CD4-positive, alpha-beta memory T cell (primary cell): ENCODE measurements at regions not wholly inside any gene's neighbourhood (a gene's known extent, or its start where the extent isn't known, plus 50 kb on each side); places are given as distances from the start of the nearest gene placed in this dataset.
"Not testable (repeated sequence)": the region's sequence is repeated elsewhere in the genome, so short reads cannot be mapped to it uniquely, and the experiment has no call there.

Source experiments
- CTCF ChIA-PET: fragments of 350-600 bp; sonication (Branson Sonifier 250); formaldehyde crosslinking; loops from one replicate; lab custom pipeline; 2021; ENCODE audit warnings: inconsistent platforms; ENCODE audit not compliant: partially characterized antibody; lab: Charles Lee
- POLR2A ChIA-PET: fragments of 350-600 bp; sonication (Branson Sonifier 250); formaldehyde crosslinking; loops from one replicate; lab custom pipeline; 2021; ENCODE audit not compliant: partially characterized antibody; lab: Charles Lee
- DNase-seq, 5 donors: peaks; one replicate each; pipeline versions ENCODE4 v3.0.0 to v3.0.0-alpha.2; 2020 to 2022; ENCODE audit warnings: mixed read lengths in 1 of 5
- H3K27ac ChIP-seq: one replicate; pipeline ENCODE4 v1.7.0; 2013; ENCODE audit warnings: low read depth, low read length
- H3K27me3 ChIP-seq: 2 replicates; pipeline ENCODE4 v1.7.0; 2013; ENCODE audit warnings: mild to moderate bottlenecking, low read length, moderate library complexity; ENCODE audit not compliant: insufficient read depth
- H3K36me3 ChIP-seq: 2 replicates; pipeline ENCODE4 v1.7.0; 2013; ENCODE audit warnings: mild to moderate bottlenecking, low read length, moderate library complexity; ENCODE audit not compliant: insufficient read depth
- H3K4me1 ChIP-seq: 2 replicates; pipeline ENCODE4 v1.7.0; 2013; ENCODE audit warnings: mild to moderate bottlenecking, low read length, moderate library complexity; ENCODE audit not compliant: insufficient read depth
- H3K4me3 ChIP-seq, 2 donors: one replicate each; pipeline ENCODE4 v1.7.0; 2013; ENCODE audit warnings: low read length in 2 of 2, mild to moderate bottlenecking in 1 of 2
- H3K9me3 ChIP-seq, 2 donors: one replicate each; pipeline ENCODE4 v1.7.0; 2013; ENCODE audit warnings: low read length in 2 of 2, control low read depth in 1 of 2; ENCODE audit not compliant: control insufficient read depth in 1 of 2
- H3K27ac Mint-ChIP-seq, 7 donors: one replicate each; pipeline ENCODE4 v1.8.0; 2020 to 2021; ENCODE audit warnings: mixed read lengths in 7 of 7, mild to moderate bottlenecking in 6 of 7, inconsistent platforms in 3 of 7, moderate library complexity in 3 of 7
- H3K27me3 Mint-ChIP-seq, 2 donors: one replicate each; pipeline ENCODE4 v1.8.0; 2020 to 2021; ENCODE audit warnings: mixed read lengths in 2 of 2
- H3K36me3 Mint-ChIP-seq, 2 donors: one replicate each; pipeline ENCODE4 v1.8.0; 2020 to 2021; ENCODE audit warnings: mixed read lengths in 2 of 2, inconsistent platforms in 1 of 2, mild to moderate bottlenecking in 1 of 2
- H3K4me1 Mint-ChIP-seq, 4 donors: one replicate each; pipeline ENCODE4 v1.8.0; 2020 to 2021; ENCODE audit warnings: mixed read lengths in 4 of 4, mild to moderate bottlenecking in 1 of 4
- H3K4me3 Mint-ChIP-seq, 8 donors: one replicate each; pipeline ENCODE4 v1.8.0; 2020 to 2021; ENCODE audit warnings: mixed read lengths in 8 of 8, mild to moderate bottlenecking in 7 of 8, moderate library complexity in 6 of 8, inconsistent platforms in 3 of 8
- H3K9me3 Mint-ChIP-seq, 8 donors: one replicate each; pipeline ENCODE4 v1.8.0; 2020 to 2021; ENCODE audit warnings: mixed read lengths in 8 of 8, mild to moderate bottlenecking in 5 of 8, inconsistent platforms in 3 of 8, moderate library complexity in 1 of 8
- intact Hi-C: fragments of 100-400 bp; cut with micrococcal nuclease; formaldehyde crosslinking; loops from one replicate; pipeline ENCODE4 v1.15.1; 2023

DNA sequence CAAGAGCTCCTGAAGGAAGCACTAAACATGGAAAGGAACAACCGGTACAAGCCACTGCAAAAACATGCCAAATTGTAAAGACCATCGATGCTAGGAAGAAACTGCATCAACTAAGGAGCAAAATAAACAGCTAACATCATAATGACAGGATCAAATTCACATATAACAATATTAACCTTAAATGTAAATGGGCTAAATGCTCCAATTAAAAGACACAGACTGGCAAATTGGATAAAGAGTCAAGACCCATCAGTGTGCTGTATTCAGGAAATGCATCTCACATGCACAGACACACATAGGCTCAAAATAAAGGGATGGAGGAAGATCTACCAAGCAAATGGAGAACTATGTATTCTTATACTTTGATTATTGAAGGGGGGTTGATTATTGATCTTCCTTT is 156.6 kb upstream of the NAMPT start:
- H3K27ac Mint-ChIP-seq, intact Hi-C loops: not testable (repeated sequence)
- peaks cover 8 to 20% of the 10 kb centered on the region in 2 donors for H3K27me3 Mint-ChIP-seq

DNA sequence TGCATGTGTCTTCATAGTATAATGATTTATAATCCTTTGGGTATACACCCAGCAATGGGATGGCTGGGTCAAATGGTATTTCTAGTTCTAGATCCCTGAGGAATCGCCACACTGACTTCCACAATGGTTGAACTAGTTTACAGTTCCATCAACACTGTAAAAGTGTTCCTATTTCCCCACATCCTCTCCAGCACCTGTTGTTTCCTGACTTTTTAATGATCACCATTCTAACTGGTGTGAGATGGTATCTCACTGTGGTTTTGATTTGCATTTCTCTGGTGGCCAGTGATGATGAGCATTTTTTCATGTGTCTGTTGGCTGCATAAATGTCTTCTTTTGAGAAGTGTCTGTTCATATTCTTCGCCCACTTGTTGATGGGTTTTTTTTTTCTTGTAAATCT is 152.2 kb upstream of the NAMPT start:
- H3K4me3 ChIP-seq, H3K36me3 ChIP-seq, H3K9me3 ChIP-seq, H3K27ac ChIP-seq, H3K27ac Mint-ChIP-seq, POLR2A ChIA-PET, DNase-seq, intact Hi-C loops, H3K4me3 Mint-ChIP-seq, CTCF ChIA-PET, H3K4me1 Mint-ChIP-seq, H3K36me3 Mint-ChIP-seq, H3K27me3 ChIP-seq, H3K4me1 ChIP-seq: not testable (repeated sequence)
- Mint-ChIP-seq H3K27me3 (peaks cover 4 to 21% of the 10 kb centered on the region in 2 donors), H3K9me3 (peaks cover 0 to 16% (median 3%) of the 10 kb centered on the region in 8 donors)

More for the DNA sequence above, 156.6 kb upstream of the NAMPT start:
- H3K4me3 ChIP-seq, H3K4me1 ChIP-seq, H3K4me1 Mint-ChIP-seq, POLR2A ChIA-PET, H3K36me3 ChIP-seq, H3K27ac ChIP-seq, H3K36me3 Mint-ChIP-seq, H3K27me3 ChIP-seq, H3K4me3 Mint-ChIP-seq, DNase-seq, H3K9me3 ChIP-seq, CTCF ChIA-PET: not testable (repeated sequence)
- H3K9me3 Mint-ChIP-seq = peaks cover 0 to 19% (median 3%) of the 10 kb centered on the region in 8 donors

DNA sequence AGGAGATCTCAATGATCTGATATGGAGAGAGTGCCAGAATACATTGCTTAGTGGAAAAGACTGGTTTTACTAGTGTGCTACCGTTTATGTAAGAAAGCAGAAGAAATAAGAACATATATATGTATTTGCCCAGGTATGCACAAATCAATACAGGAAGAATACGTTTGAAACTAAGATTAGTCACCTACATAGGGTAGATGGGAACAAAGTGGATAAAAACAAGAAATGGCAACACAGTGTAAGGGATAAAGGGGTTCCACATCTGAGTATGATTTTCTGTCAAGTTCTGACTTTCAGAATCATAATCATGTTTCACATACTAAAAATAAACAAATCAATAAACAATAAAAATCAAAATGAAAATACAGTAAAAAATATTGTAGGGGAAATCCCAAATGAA is 148.6 kb upstream of the NAMPT start:
- H3K4me3 Mint-ChIP-seq = no peak overlapping the region
- H3K36me3 Mint-ChIP-seq = no peaks in the 10 kb centered on the region
- H3K27me3 ChIP-seq = no peaks in the 10 kb centered on the region
- intact Hi-C loops = no loop called here
- no peak overlapping the region for H3K27ac Mint-ChIP-seq
- H3K27ac ChIP-seq = no peak overlapping the region
- DNase-seq = no peak
- peaks cover 3 to 7% of the 10 kb centered on the region in 2 donors for H3K27me3 Mint-ChIP-seq
- POLR2A ChIA-PET = no interaction called here
- no peaks in the 10 kb centered on the region for H3K4me1 ChIP-seq
- CTCF ChIA-PET = no interaction called here
- peaks cover 0 to 12% (median under 1%) of the 10 kb centered on the region in 8 donors for H3K9me3 Mint-ChIP-seq
- no peaks in the 10 kb centered on the region for H3K4me1 Mint-ChIP-seq
- no peaks in the 10 kb centered on the region for H3K36me3 ChIP-seq
- no peaks in the 10 kb centered on the region for H3K9me3 ChIP-seq
- no peak overlapping the region for H3K4me3 ChIP-seq

DNA sequence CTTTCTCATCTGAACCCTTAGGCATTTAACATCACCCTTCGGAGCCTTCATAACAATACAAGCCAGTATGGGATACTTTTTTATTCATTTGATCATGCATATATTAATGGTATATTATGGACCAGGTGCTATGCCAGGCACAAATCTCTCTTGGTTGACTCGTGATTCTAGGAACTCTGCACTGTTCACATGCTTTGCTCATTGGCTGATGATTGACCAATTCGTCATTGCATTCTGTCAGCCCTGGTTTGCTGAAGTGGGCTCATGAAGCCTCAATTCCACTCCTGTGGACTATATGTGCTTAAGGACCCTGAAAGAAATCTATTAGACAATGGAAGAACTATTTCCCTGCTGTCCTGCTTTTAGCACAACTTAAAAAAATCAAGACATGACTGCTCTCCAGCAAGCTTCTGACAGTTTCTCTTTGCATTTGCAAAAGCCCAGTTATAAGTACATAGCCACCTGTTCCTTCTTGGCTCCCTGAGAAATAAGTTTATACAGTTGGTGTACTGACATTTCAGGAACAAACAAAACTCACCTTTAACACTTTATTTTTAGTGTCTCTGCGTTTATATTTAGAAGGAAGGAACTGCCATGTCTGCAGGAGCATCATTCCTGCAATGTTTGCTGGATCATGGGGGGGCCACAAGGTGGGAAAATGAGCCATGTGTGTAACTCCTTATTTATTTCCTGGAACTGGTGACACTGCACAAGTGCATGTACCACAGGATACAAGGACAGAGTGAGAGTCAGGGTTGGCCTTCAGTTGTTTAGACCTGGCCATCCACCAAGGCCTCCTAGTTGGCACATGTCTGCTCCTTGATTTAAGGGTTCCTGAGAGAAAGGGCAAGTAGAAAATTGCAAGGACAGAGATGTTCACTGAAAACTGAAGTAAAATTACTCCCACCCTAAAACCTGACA is 146.0 kb upstream of the NAMPT start:
- H3K27me3 Mint-ChIP-seq = peaks cover 3 to 7% of the 10 kb centered on the region in 2 donors
- H3K27ac Mint-ChIP-seq = no peak overlapping the region
- CTCF ChIA-PET = no interaction called here

DNA sequence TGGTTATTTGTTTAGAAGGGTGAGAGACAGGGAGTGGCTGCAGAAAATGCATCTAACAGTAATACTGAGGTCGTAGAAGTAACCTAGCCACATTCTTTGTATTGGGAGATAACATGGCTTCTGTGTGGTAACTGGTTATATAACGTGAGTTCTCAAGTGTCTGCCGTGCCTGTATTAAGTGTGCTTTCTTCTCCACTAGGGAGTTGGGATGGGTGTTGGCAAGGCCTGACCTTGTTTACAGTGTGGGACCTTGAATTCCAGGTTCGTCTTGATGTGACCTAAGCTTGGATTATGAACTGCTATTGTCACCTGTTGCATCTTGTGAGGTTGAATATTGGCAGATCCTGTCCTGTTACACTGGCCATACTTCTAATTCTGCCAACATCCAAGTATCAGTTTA is 145.3 kb upstream of the NAMPT start:
- H3K9me3 Mint-ChIP-seq = no peaks in the 10 kb centered on the region
- DNase-seq = no peak
- Histone ChIP-seq H3K9me3 (no peaks in the 10 kb centered on the region), H3K36me3 (no peaks in the 10 kb centered on the region), H3K4me3 (no peak overlapping the region), H3K4me1 (peaks cover 4% of the 10 kb centered on the region), H3K27ac (no peak overlapping the region), H3K27me3 (no peaks in the 10 kb centered on the region)
- H3K4me1 Mint-ChIP-seq = peaks cover under 1 to 4% (median 2%) of the 10 kb centered on the region in 4 donors
- H3K27me3 Mint-ChIP-seq = peaks cover 3 to 7% of the 10 kb centered on the region in 2 donors
- H3K27ac Mint-ChIP-seq = no peak overlapping the region
- no peaks in the 10 kb centered on the region for H3K36me3 Mint-ChIP-seq
- no peak overlapping the region for H3K4me3 Mint-ChIP-seq
- CTCF ChIA-PET = no interaction called here
- POLR2A ChIA-PET = no interaction called here
- intact Hi-C loops = no loop called here

More for the DNA sequence above, 146.0 kb upstream of the NAMPT start:
- Mint-ChIP-seq H3K4me1 (no peaks in the 10 kb centered on the region), H3K36me3 (no peaks in the 10 kb centered on the region), H3K4me3 (no peak overlapping the region), H3K9me3 (no peaks in the 10 kb centered on the region)
- H3K4me3 ChIP-seq = no peak overlapping the region
- POLR2A ChIA-PET = no interaction called here
- H3K9me3 ChIP-seq = no peaks in the 10 kb centered on the region
- DNase-seq = no peak
- intact Hi-C loops = no loop called here
- H3K27me3 ChIP-seq = no peaks in the 10 kb centered on the region
- H3K27ac ChIP-seq = no peak overlapping the region
- no peaks in the 10 kb centered on the region for H3K4me1 ChIP-seq
- no peaks in the 10 kb centered on the region for H3K36me3 ChIP-seq

DNA sequence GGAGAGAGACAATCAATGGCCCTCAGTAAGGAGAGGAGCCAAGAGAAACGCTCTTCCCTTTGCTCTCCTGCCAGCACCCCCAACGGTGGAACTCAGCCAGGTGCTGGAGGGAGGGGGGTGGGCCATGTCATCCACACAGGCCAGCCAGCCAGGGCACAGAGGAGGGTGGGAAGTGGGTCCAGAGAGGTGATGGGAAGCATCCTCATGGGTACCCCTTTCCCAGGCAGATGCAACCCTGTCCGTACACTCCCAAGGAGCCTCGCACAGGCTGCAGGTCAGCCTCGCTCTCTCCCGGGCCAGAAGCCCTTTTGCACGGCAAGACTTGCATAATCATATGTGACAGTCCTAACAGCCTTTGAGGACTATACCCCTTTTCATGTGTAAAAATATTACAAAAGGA is 142.0 kb upstream of the NAMPT start:
- POLR2A ChIA-PET = no interaction called here
- DNase-seq = no peak
- Mint-ChIP-seq H3K27me3 (peaks cover 2% of the 10 kb centered on the region in 2 donors), H3K36me3 (no peaks in the 10 kb centered on the region), H3K27ac (no peak overlapping the region), H3K4me1 (peaks cover 7 to 12% (median 10%) of the 10 kb centered on the region in 4 donors), H3K9me3 (no peaks in the 10 kb centered on the region), H3K4me3 (no peak overlapping the region)
- H3K27me3 ChIP-seq = no peaks in the 10 kb centered on the region
- H3K9me3 ChIP-seq = no peaks in the 10 kb centered on the region
- intact Hi-C loops = no loop called here
- peaks cover 12% of the 10 kb centered on the region for H3K4me1 ChIP-seq
- H3K27ac ChIP-seq = no peak overlapping the region
- H3K4me3 ChIP-seq = no peak overlapping the region
- H3K36me3 ChIP-seq = no peaks in the 10 kb centered on the region
- CTCF ChIA-PET = no interaction called here

DNA sequence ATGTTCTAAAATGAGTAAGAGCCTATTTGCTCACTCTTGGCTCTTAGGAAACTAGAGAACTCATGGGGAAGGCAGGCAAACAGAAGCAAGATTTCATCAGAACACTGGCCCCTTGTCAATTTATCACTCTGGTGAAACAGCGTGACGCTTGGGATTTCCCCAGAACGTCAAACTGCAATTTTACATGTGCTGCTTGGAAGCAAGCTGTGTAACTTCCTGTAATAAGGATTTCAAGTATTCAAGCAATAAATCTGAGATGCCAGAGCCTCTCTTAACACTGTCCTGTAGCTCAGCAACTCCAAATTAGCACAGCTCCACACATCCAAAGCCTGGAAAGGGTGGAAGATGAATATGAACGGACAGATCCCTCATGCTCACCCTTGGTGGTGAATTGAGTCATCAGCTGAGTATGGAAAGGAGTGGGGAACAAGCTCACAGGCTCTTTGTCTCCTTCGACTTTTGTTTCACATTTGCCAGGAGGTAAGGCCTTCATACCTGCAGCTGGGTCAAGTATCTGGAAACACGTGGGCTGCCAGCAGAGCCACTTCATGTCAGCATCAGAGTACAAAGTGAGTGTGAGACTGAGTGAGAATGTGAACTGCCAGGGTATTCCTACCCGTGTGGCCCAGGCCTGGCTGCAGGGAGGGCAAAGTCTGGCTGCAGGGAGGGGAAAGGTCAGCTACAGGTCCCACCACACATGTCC is 140.4 kb upstream of the NAMPT start:
- H3K27me3 ChIP-seq = no peaks in the 10 kb centered on the region
- Mint-ChIP-seq H3K27ac (peak overlapping the region in 6 of 7 donors; percentile 6 to 88 (median 66)), H3K4me3 (peak overlapping the region in 3 of 8 donors; percentile 8 to 65 (median 42)), H3K4me1 (peaks cover 7 to 12% (median 10%) of the 10 kb centered on the region in 4 donors), H3K9me3 (no peaks in the 10 kb centered on the region), H3K27me3 (no peaks in the 10 kb centered on the region), H3K36me3 (no peaks in the 10 kb centered on the region)
- H3K4me3 ChIP-seq = no peak overlapping the region
- peak; percentile 20 to 56 (median 23) for DNase-seq
- ChIA-PET CTCF (interaction anchor here (1.5 kb wide), 1 partner anchor 248 kb away, joined by 6 read pairs; no protein-coding TSS in a partner anchor), POLR2A (no interaction called here)
- H3K9me3 ChIP-seq = no peaks in the 10 kb centered on the region
- H3K4me1 ChIP-seq = peaks cover 12% of the 10 kb centered on the region
- intact Hi-C loops = no loop called here
- no peak overlapping the region for H3K27ac ChIP-seq
- no peaks in the 10 kb centered on the region for H3K36me3 ChIP-seq
